Upper lobe of left lung (tissue), 6 donors: ENCODE measurements at regions not wholly inside any gene's neighbourhood (a gene's known extent, or its start where the extent isn't known, plus 50 kb on each side); places are given as distances from the start of the nearest gene placed in this dataset.

Experiments
- ATAC-seq, 2 donors: fragments of 200-7000 bp; cut with Tn5 transposase; one replicate each; pipeline ENCODE4 v1.9.1; 2022; ENCODE audit warnings: mild to moderate bottlenecking in 2 of 2, moderate library complexity in 2 of 2; ENCODE audit not compliant: low FRiP score in 2 of 2
- DNase-seq, 2 donors: peaks; one replicate each; pipeline ENCODE4 v3.0.0-alpha.2; 2019 to 2020
- H3K27ac ChIP-seq, 4 donors: fragments of 200-600 bp; sonication (generic); one replicate each; pipeline ENCODE4 v1.5.1; 2016 to 2019
- H3K27me3 ChIP-seq, 4 donors: fragments of 200-600 bp; sonication (generic); one replicate each; pipeline ENCODE4 v1.5.1; 2017 to 2019
- H3K36me3 ChIP-seq, 4 donors: fragments of 200-600 bp; sonication (generic); one replicate each; pipeline ENCODE4 v1.5.1; 2016 to 2019
- H3K4me1 ChIP-seq, 4 donors: fragments of 200-600 bp; sonication (generic); one replicate each; pipeline ENCODE4 v1.5.1; 2018 to 2019
- H3K4me3 ChIP-seq, 4 donors: fragments of 200-600 bp; sonication (generic); one replicate each; pipeline ENCODE4 v1.5.1; 2017 to 2019; ENCODE audit warnings: mild to moderate bottlenecking in 2 of 4, moderate library complexity in 1 of 4
- H3K9me3 ChIP-seq, 4 donors: fragments of 200-600 bp; sonication (generic); one replicate each; pipeline ENCODE4 v1.5.1; 2018 to 2019
- EP300 ChIP-seq, 4 donors: sonication (generic); formaldehyde crosslinking; IDR thresholded peaks; one replicate each; pipeline ENCODE4 v1.5.1; 2017; ENCODE audit warnings: antibody characterized with exemption in 4 of 4, control low read depth in 2 of 4
- POLR2A ChIP-seq, 4 donors: fragments of 450-650 bp; IDR thresholded peaks; one replicate each; pipeline ENCODE4 v1.5.1; 2016 to 2017; ENCODE audit warnings: antibody characterized with exemption in 4 of 4, mild to moderate bottlenecking in 2 of 4
- POLR2AphosphoS5 ChIP-seq, 2 donors: sonication (generic); formaldehyde crosslinking; IDR thresholded peaks; one replicate each; pipeline ENCODE4 v1.5.1; 2017; ENCODE audit warnings: antibody characterized with exemption in 2 of 2
- WGBS, 2 donors: methylation state at CpG; one replicate each; pipeline ENCODE4 v1.1.5; 2017 to 2018; 5-methylcytosine and 5-hydroxymethylcytosine counted together
- TF ChIP-seq, protein P1 (sequence below), 6 experiments: fragments of 450-650 bp in 4 of 6; fragments of 200-600 bp in 2 of 6; sonication (generic) in 2 of 6; IDR thresholded peaks; one replicate each; pipeline ENCODE4 v1.5.1; 2016 to 2019; ENCODE audit warnings: antibody characterized with exemption in 6 of 6
- donor health status: DM: no; HTN: no; CAD: no; lungs with moderate emphysema.
- donor health status: DM: no; HTN: yes; CAD: no; lungs with severe emphysema.

- ATAC-seq (no peak), DNase-seq (no peak)
- no peaks in the 10 kb centered on the region for H3K4me1 ChIP-seq
- no peak overlapping the region for H3K4me3 ChIP-seq
- H3K9me3 ChIP-seq, result no peaks in the 10 kb centered on the region
- H3K27ac ChIP-seq, result no peak overlapping the region
- no peaks in the 10 kb centered on the region for H3K36me3 ChIP-seq
- 90 to 100% methylated on average over 2 of the region's 2 CpGs for WGBS, 2 donors
- TF ChIP-seq POLR2AphosphoS5 (IDR thresholded peaks at IDR 0.05) (no peak), POLR2A (IDR thresholded peaks at IDR 0.05) (no peak), EP300 (IDR thresholded peaks at IDR 0.05) (no peak)
- TF ChIP-seq, protein P1, sequence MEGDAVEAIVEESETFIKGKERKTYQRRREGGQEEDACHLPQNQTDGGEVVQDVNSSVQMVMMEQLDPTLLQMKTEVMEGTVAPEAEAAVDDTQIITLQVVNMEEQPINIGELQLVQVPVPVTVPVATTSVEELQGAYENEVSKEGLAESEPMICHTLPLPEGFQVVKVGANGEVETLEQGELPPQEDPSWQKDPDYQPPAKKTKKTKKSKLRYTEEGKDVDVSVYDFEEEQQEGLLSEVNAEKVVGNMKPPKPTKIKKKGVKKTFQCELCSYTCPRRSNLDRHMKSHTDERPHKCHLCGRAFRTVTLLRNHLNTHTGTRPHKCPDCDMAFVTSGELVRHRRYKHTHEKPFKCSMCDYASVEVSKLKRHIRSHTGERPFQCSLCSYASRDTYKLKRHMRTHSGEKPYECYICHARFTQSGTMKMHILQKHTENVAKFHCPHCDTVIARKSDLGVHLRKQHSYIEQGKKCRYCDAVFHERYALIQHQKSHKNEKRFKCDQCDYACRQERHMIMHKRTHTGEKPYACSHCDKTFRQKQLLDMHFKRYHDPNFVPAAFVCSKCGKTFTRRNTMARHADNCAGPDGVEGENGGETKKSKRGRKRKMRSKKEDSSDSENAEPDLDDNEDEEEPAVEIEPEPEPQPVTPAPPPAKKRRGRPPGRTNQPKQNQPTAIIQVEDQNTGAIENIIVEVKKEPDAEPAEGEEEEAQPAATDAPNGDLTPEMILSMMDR (IDR thresholded peaks at IDR 0.05), result no peak
- H3K27me3 ChIP-seq, result no peaks in the 10 kb centered on the region
These were observed 73.6 kb upstream of the HSPA9 start for GRCh38 chr5:138648841-138649240.

DNA sequence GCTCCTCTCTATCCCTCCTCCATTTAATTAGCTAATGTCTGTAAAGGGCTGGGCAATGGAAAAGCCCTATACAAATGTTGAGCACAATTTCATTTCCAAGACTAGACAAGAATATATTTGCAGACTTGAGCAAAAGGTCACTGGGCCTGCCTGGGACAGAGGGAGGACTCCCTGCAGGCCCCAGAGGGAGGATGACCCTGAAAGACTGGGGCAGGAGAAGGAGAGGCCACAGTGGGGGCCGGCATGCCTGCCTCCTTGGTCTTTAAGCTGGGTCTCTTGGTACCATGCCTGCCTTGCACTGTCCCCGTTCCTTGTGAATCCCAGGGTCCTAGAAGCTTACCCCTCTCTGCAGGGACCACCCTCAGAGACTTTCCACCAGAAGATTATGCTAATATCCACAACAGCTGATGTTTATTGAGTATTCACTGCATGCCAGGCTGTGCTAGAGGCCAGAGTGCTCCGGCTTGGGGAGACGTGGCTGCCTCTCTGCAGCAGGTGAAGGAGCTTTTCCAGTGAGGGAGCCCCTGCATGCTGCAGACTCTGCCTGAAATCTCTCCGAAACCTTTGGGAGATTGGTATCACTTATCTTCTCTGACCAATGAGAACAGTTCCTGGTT lies 72.7 kb upstream of the HSPA9 start:
- ATAC-seq (no peak), DNase-seq (no peak)
- Histone ChIP-seq H3K36me3 (no peaks in the 10 kb centered on the region), H3K4me3 (no peak overlapping the region), H3K9me3 (no peaks in the 10 kb centered on the region), H3K4me1 (no peaks in the 10 kb centered on the region), H3K27ac (no peak overlapping the region), H3K27me3 (no peaks in the 10 kb centered on the region)
- TF ChIP-seq POLR2AphosphoS5 (IDR thresholded peaks at IDR 0.05) (no peak), POLR2A (IDR thresholded peaks at IDR 0.05) (no peak), EP300 (IDR thresholded peaks at IDR 0.05) (no peak)
- TF ChIP-seq, protein P1 (IDR thresholded peaks at IDR 0.05), result no peak
- WGBS, 2 donors, result 81 to 94% methylated on average over 5 of the region's 5 CpGs

- Histone ChIP-seq H3K27me3 (no peaks in the 10 kb centered on the region), H3K36me3 (no peaks in the 10 kb centered on the region)
These were observed 72.1 kb upstream of the HSPA9 start for GRCh38 chr5:138647261-138647788.

DNA sequence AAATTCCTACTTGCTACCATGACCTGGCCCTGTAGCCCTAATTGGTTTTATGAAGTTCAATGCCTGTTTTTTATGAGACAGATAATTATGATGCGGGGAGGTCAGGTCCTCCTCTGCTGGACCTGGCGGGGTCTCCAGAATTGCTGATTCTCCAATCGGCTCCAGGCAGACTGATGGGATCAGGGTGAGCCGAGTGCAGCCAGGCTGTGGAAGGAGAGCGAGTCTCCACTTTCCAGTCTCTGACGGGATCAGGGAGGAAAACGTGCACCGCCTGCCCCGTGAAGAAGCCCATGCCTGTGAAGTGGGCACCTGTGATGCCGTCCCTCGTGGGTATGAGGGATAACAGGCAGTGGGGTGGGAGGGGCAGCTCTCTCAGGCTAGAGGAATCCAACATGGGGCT lies 71.5 kb upstream of the HSPA9 start:
- no peak overlapping the region for H3K27ac ChIP-seq
- no peak for ATAC-seq
- H3K36me3 ChIP-seq, result no peaks in the 10 kb centered on the region
- no peaks in the 10 kb centered on the region for H3K9me3 ChIP-seq
- TF ChIP-seq, protein P1 (IDR thresholded peaks at IDR 0.05), result no peak
- TF ChIP-seq POLR2A (IDR thresholded peaks at IDR 0.05) (no peak), EP300 (IDR thresholded peaks at IDR 0.05) (no peak), POLR2AphosphoS5 (IDR thresholded peaks at IDR 0.05) (no peak)
- no peak overlapping the region for H3K4me3 ChIP-seq
- H3K4me1 ChIP-seq, result peaks cover 0 to 1% (median 0%) of the 10 kb centered on the region in 4 donors
- no peaks in the 10 kb centered on the region for H3K27me3 ChIP-seq
- no peak for DNase-seq
- WGBS, 2 donors, result 85 to 92% methylated on average over 8 to 11 of the region's 11 CpGs

More at GRCh38 chr5:138647261-138647788, 72.1 kb upstream of the HSPA9 start:
- Histone ChIP-seq H3K4me3 (no peak overlapping the region), H3K9me3 (no peaks in the 10 kb centered on the region), H3K27ac (no peak overlapping the region), H3K4me1 (no peaks in the 10 kb centered on the region)
- WGBS, 2 donors, result 92% methylated on average over 5 of the region's 5 CpGs
- no peak for ATAC-seq
- no peak for DNase-seq
- TF ChIP-seq POLR2A (IDR thresholded peaks at IDR 0.05) (no peak), POLR2AphosphoS5 (IDR thresholded peaks at IDR 0.05) (no peak), EP300 (IDR thresholded peaks at IDR 0.05) (no peak)
- TF ChIP-seq, protein P1 (IDR thresholded peaks at IDR 0.05), result no peak
